LNCAP (cell line): ENCODE measurements at regions not wholly inside any gene's neighbourhood (a gene's known extent, or its start where the extent isn't known, plus 50 kb on each side); places are given as distances from the start of the nearest gene placed in this dataset.

Experiments used
- CTCF ChIP-seq: fragments of 450-650 bp; IDR thresholded peaks from 2 replicates; pipeline ENCODE4 v1.5.1; 2017; ENCODE audit warnings: mild to moderate bottlenecking

DNA sequence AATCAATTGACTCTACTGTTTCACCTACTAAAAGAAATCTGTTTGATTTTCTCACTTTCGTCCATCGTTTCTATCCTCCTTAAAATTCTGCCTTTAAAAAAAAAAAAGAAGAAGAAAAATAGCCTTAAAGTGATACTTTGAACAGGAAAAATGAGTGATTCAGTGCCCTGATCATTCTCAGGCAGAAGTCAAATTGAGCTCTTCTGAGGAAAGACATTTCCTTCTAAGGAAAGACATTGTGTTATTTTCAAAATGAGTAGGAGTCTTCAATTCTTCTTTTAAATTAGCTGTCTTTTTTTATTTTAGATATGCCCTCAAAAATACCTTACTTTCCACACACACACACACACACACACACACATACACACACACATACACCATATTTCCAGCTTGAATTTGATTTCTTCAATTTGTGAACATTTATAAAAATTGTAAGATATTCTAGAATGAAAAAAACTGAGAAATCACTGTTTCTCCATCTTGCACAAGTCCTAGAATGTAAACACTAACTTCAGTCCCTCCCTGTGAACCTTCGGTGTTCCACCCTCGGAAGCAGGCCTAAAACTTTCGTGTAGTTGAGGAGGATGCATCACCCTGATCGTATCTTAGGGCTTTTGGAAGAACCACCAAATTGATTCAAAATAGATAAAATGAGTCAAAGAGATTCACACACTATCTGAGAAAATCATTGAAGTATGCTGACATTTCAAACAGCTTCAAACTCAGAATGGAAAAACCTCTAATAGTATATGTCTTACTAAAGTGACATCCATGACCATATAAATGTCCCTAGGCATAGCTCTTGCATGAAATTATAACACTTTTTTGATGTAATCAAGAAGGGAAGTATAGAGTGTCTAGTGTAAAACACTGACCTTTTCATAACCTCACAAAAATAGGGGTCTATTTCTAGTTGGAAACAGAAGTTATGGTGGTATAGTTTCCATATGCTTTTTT, 270.8 kb downstream of the GATA3 start:
- TF ChIP-seq CTCF = no peak

GRCh38 chr10:8326396-8327139, 272.1 kb downstream of the GATA3 start:
- TF ChIP-seq CTCF = no peak

DNA sequence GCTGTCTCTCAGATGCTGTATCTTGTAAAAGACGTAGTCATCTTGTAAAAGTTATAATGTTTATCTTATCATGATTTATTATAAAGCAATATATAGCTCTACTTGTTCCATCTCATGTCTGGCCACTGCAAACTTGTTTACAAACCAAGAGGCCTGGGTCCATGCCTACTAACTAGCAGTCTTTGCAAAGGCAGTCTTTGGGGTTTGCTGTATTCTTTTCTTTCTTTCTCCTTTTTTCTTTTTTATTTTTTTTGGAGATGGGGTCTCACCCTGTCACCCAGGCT, 272.6 kb downstream of the GATA3 start:
- no peak for TF ChIP-seq CTCF

DNA sequence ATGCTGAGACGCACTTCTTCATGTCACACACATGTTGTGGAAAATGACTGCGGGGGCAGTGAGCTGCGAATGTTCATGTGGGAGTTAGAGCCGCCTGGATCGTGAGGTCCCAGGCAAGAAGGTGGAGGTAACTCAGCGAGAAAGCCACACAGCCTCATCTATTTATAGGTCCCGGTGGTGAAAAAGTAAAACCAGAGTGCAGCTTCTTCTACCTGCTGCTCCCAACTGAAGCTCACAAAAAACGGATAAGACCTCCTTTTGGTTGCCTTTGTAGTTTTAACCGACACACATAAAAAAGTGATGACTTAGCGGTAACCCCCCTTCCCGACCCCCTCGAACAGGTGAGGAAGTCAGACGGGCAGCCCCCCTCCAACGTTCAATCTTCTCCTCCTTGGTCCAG, 276.9 kb downstream of the GATA3 start:
- no peak for TF ChIP-seq CTCF

GRCh38 chr10:8331896-8332729, 277.6 kb downstream of the GATA3 start:
- no peak for TF ChIP-seq CTCF

DNA sequence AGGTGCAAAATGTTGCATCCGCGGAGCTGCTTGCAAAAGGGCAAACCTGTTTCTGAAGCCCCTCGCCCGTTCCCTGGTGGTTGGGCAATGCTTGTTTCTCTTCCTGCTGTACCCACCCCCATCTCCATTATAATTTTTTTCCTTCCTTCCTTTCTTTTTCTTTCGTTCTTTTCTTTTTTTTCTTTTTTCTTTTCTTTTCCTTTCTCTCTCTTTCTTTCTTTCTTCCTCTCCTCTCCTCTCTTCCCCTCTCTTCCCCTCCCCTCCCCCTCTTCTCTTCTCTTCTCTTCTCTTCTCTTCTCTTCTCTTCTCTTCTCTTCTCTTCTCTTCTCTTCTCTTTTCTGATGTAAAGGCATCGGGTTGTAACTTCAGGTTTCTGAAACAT, 278.2 kb downstream of the GATA3 start:
- no peak for TF ChIP-seq CTCF

GRCh38 chr10:8334631-8335030, 280.1 kb downstream of the GATA3 start:
- TF ChIP-seq CTCF = no peak
